Immature natural killer cell (primary cell): ENCODE measurements at regions not wholly inside any gene's neighbourhood (a gene's known extent, or its start where the extent isn't known, plus 50 kb on each side); places are given as distances from the start of the nearest gene placed in this dataset.

ENCODE experiments used
- DNase-seq, 3 donors: peaks; one replicate each; pipeline ENCODE4 v3.0.0; 2022; ENCODE audit warnings: mixed read lengths in 1 of 3
- H3K27ac Mint-ChIP-seq, 6 donors: one replicate each; pipeline ENCODE4 v1.8.0; 2020; ENCODE audit warnings: mixed read lengths in 6 of 6, mild to moderate bottlenecking in 5 of 6, inconsistent platforms in 4 of 6, moderate library complexity in 3 of 6
- H3K27me3 Mint-ChIP-seq, 3 donors: one replicate each; pipeline ENCODE4 v1.8.0; 2020 to 2021; ENCODE audit warnings: low read depth in 3 of 3, mild to moderate bottlenecking in 3 of 3, mixed read lengths in 3 of 3, moderate library complexity in 3 of 3, inconsistent platforms in 1 of 3
- H3K36me3 Mint-ChIP-seq, 3 donors: one replicate each; pipeline ENCODE4 v1.8.0; 2020; ENCODE audit warnings: mixed read lengths in 3 of 3, inconsistent platforms in 2 of 3, mild to moderate bottlenecking in 2 of 3
- H3K4me1 Mint-ChIP-seq, 2 donors: one replicate each; pipeline ENCODE4 v1.8.0; 2020; ENCODE audit warnings: inconsistent platforms in 2 of 2, mild to moderate bottlenecking in 2 of 2, mixed read lengths in 2 of 2, moderate library complexity in 1 of 2
- H3K4me3 Mint-ChIP-seq, 5 donors: one replicate each; pipeline ENCODE4 v1.8.0; 2020; ENCODE audit warnings: mild to moderate bottlenecking in 5 of 5, mixed read lengths in 5 of 5, inconsistent platforms in 3 of 5, moderate library complexity in 3 of 5
- H3K9me3 Mint-ChIP-seq, 6 donors: one replicate each; pipeline ENCODE4 v1.8.0; 2020; ENCODE audit warnings: mild to moderate bottlenecking in 6 of 6, mixed read lengths in 6 of 6, inconsistent platforms in 4 of 6, moderate library complexity in 3 of 6

DNA sequence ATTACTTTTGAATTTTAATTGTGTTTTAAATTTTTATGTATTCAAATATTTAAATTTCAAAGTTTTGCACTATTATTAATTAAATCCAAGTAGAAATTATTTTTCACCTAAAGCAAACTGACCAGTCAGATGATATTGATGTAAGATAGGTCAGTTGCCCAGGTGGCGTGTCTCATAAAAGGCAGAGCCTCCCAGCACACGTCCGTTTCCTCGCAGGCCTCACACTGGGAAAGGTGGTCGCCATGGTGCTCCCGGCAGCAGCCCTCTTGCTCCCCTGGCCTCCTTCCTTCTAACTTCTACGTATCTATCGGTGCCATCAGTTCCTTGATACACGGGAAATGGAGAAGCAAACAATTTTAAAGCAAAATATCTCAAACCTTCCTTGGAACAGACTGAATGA lies 516.8 kb downstream of the GALR1 start:
- no peak overlapping the region for H3K27ac Mint-ChIP-seq
- peaks cover 2 to 11% (median 3%) of the 10 kb centered on the region in 3 donors for H3K27me3 Mint-ChIP-seq
- H3K9me3 Mint-ChIP-seq, result peaks cover 0 to 2% (median 0%) of the 10 kb centered on the region in 6 donors
- no peaks in the 10 kb centered on the region for H3K4me1 Mint-ChIP-seq
- H3K36me3 Mint-ChIP-seq, result no peaks in the 10 kb centered on the region
- DNase-seq, result no peak
- no peak overlapping the region for H3K4me3 Mint-ChIP-seq

DNA sequence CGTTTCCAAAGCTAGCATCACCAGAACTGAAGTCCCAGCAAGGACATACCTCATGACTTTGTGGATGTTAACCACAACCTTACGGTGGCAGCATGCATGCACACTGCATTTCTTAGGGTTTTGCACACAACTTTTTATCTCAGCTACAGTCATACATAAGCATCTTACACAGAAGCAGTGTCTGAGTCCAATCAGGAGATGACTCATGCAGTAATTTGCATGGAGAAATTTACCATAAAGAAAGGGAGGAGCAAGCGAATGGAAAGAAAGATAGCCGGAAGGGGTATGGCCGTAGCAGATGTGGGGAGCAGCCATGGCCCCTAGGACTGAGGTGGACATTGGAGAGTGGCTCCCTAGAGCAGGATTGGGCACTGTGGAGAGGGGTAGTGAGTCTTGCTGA lies 522.5 kb downstream of the GALR1 start:
- no peaks in the 10 kb centered on the region for H3K36me3 Mint-ChIP-seq
- H3K27ac Mint-ChIP-seq, result no peak overlapping the region
- no peak for DNase-seq
- H3K9me3 Mint-ChIP-seq, result no peaks in the 10 kb centered on the region
- peaks cover 0 to 3% (median 2%) of the 10 kb centered on the region in 3 donors for H3K27me3 Mint-ChIP-seq
- H3K4me3 Mint-ChIP-seq, result no peak overlapping the region
- H3K4me1 Mint-ChIP-seq, result no peaks in the 10 kb centered on the region

DNA sequence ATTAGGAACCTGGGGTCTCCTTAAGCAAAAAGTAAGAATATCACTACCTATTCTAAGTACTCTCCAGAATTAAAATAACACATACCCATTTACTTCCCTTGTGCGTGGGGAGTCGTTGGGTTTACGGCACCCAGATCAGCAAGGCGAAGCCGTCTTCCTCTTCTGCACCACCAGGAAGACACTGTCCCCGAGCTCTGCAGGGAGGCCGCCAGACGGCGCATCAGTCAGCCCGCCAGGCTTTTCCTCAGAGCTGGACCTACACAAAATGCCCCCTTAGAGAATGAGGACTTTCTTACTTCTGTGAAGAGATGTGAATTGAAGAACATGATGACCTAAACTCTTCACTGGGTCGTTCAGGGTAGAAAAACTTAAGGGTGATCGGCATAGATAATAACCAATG lies 526.5 kb downstream of the GALR1 start:
- no peak for DNase-seq
- Mint-ChIP-seq H3K4me1 (no peaks in the 10 kb centered on the region), H3K27ac (no peak overlapping the region), H3K9me3 (no peaks in the 10 kb centered on the region), H3K27me3 (peaks cover 0 to 8% (median 0%) of the 10 kb centered on the region in 3 donors), H3K4me3 (no peak overlapping the region), H3K36me3 (no peaks in the 10 kb centered on the region)

DNA sequence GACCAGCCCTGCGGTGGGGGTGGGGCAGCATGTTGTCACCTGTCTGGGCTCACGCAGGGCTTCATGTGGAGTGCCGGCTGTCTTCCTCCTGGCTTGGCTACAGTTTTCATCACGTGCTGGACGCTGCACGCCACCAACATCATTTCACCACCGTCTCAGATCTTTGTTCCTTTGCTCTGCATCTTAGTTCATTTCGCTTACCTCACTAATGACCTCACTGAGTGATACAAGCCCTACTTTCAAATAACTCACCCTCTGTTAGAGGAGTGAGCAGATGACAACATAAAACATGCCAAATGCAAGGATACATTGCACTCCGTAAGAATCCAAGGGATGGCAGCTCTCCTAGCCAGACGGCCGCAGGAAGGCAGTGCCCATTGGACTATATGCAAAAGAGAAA lies 527.5 kb downstream of the GALR1 start:
- Mint-ChIP-seq H3K4me1 (no peaks in the 10 kb centered on the region), H3K4me3 (no peak overlapping the region), H3K36me3 (no peaks in the 10 kb centered on the region), H3K27me3 (peaks cover 0 to 8% (median 0%) of the 10 kb centered on the region in 3 donors), H3K27ac (no peak overlapping the region), H3K9me3 (no peaks in the 10 kb centered on the region)
- no peak for DNase-seq

DNA sequence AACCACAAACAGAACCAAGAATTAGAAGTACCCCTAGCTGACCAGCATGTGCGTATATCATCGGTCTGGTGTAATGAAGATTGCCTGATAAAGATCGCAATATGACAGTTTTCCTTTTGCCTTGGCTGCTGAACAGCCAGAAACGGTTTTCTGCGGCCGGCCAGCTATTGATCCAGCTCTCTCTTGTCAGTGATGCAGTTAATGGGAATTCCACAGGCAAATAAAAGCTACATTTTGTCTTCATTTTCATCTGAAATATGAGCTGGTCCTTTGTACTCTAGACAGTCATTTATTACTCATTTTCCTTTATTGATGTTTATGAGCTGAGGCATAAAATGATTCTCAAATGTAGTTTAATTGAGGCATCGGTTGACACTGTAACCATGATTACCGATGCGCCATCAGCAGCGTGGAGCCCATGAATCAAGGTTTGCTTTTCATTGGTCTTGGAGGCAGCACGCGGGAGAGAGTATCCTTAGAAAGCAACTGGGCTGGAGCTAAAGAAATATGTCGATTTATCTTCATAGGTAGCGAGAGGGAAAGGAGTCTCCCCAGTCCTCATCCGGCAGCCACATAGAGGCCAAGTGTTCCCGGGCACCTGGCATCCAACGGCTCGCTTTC lies 535.2 kb downstream of the GALR1 start:
- DNase-seq, result no peak
- Mint-ChIP-seq H3K27ac (no peak overlapping the region), H3K27me3 (peaks cover 3 to 5% (median 4%) of the 10 kb centered on the region in 3 donors), H3K4me3 (no peak overlapping the region), H3K9me3 (no peaks in the 10 kb centered on the region), H3K4me1 (no peaks in the 10 kb centered on the region), H3K36me3 (no peaks in the 10 kb centered on the region)

DNA sequence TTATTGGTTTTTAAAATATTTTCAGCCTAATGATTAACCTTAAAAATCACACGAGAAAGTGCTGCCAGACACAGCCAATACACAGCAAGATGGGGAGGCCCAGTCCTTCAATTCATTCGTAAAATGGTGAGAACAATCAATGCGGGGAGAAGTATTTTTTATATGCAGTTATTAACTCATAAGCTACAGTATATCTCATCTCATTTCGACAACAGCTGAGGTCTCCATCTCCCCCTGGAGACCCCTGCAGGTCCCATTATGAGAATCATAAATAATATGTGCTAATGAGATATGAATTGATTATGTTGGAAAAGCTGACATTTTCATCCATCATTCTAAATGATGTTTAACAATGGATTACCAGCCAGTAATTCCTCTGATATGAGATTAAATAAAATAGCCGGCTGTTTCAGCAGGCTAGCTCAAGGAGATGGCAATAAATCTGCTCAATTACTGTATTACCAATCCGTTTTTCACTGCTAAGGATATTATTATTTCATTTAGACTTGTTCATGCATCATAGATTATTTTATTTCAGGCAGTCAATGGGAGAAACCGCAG lies 535.8 kb downstream of the GALR1 start:
- peaks cover 3 to 5% (median 4%) of the 10 kb centered on the region in 3 donors for H3K27me3 Mint-ChIP-seq
- H3K4me3 Mint-ChIP-seq, result no peak overlapping the region
- H3K9me3 Mint-ChIP-seq, result no peaks in the 10 kb centered on the region
- H3K36me3 Mint-ChIP-seq, result no peaks in the 10 kb centered on the region
- H3K4me1 Mint-ChIP-seq, result no peaks in the 10 kb centered on the region
- H3K27ac Mint-ChIP-seq, result no peak overlapping the region
- no peak for DNase-seq

DNA sequence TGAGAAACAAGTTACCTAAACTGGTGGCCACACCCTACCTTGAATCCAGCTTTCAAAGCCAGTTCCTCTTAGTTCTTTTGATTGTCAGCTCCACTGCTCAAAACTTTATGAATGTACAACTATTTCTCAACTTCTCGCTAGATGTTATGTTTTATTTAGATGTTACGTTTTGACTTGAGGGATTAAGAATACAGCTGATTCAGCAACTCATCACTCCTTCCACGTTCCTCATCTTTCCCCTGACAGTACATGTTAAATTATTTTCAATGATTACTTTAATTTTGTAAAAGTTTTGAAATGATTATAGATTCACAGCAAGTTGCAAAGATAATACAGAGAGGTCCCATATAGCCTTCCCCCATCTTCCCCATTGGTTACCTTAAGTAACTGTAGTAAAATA lies 553.4 kb downstream of the GALR1 start:
- Mint-ChIP-seq H3K4me3 (no peak overlapping the region), H3K36me3 (peaks cover 0 to 4% (median 0%) of the 10 kb centered on the region in 3 donors), H3K4me1 (no peaks in the 10 kb centered on the region), H3K9me3 (peaks cover 0 to 13% (median 5%) of the 10 kb centered on the region in 6 donors), H3K27me3 (peaks cover 0 to 20% (median 2%) of the 10 kb centered on the region in 3 donors), H3K27ac (no peak overlapping the region)
- DNase-seq, result no peak

DNA sequence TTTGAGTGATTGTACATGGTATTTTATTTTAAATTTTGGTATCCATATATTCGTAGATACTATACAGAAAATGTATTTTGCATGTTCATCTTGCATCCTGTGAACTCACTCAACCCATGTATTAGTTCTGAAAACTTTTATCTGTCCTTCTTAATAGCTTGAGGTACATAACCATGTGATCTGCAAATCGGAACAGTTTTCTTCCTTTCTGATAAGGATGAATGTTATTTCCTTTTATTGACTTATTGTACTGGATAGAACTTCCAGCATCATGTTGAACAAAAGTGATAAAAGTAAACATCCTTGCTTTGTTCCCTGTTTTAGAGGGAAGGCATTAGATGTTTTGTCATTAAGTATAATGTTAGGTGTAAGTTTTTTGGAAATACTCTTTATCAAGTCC lies 554.7 kb downstream of the GALR1 start:
- Mint-ChIP-seq H3K27me3 (peaks cover 0 to 19% (median 3%) of the 10 kb centered on the region in 3 donors), H3K4me1 (no peaks in the 10 kb centered on the region), H3K4me3 (no peak overlapping the region), H3K27ac (no peak overlapping the region), H3K9me3 (peaks cover 0 to 10% (median 3%) of the 10 kb centered on the region in 6 donors), H3K36me3 (no peaks in the 10 kb centered on the region)
- DNase-seq, result no peak

DNA sequence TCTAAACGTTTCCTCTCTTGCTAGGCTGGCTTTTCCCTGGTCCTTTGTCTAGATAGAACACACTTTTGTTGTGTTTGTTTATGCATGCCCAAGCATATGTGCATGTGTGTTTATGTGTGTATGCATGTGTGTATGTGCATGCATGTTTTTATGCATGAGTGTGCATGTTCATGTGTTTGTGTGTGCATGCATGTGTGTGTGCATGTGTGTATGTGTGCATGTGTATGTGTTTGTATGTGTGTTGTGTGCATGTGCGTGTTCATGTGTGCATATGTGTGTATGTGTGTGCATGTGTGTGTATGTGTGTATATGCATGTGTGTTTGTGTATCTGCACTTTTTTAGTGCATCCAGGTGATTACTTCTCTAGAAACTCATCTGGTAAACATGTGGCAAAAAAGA lies 558.0 kb downstream of the GALR1 start:
- Mint-ChIP-seq H3K27me3 (peaks cover 0 to 22% (median 3%) of the 10 kb centered on the region in 3 donors), H3K36me3 (no peaks in the 10 kb centered on the region), H3K4me1 (no peaks in the 10 kb centered on the region), H3K27ac (no peak overlapping the region), H3K4me3 (no peak overlapping the region), H3K9me3 (peaks cover 0 to 1% (median 0%) of the 10 kb centered on the region in 6 donors)
- DNase-seq, result no peak

DNA sequence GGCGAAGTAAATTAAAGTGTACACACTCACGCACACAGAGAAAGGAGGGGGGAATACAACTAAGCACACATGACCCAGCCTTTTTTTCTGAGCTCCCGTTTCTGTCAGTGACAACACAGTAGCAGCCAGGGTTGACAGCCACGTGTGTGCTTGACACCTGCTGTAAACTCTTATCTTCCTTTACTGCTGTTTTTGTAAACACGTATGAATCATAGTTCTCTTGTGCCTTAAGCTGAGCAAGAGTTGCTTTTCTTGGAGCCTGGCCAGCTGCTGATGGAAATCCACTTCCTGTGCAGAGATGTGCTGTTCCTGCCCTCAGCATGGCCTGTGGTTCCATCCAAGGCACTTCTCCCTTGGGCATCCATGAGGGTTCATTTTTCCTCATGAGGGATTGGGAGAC lies 561.9 kb downstream of the GALR1 start:
- H3K4me3 Mint-ChIP-seq, result no peak overlapping the region
- no peaks in the 10 kb centered on the region for H3K36me3 Mint-ChIP-seq
- no peak for DNase-seq
- H3K9me3 Mint-ChIP-seq, result peaks cover 0 to 1% (median 0%) of the 10 kb centered on the region in 6 donors
- no peak overlapping the region for H3K27ac Mint-ChIP-seq
- H3K27me3 Mint-ChIP-seq, result peaks cover 0 to 22% (median 1%) of the 10 kb centered on the region in 3 donors
- no peaks in the 10 kb centered on the region for H3K4me1 Mint-ChIP-seq

DNA sequence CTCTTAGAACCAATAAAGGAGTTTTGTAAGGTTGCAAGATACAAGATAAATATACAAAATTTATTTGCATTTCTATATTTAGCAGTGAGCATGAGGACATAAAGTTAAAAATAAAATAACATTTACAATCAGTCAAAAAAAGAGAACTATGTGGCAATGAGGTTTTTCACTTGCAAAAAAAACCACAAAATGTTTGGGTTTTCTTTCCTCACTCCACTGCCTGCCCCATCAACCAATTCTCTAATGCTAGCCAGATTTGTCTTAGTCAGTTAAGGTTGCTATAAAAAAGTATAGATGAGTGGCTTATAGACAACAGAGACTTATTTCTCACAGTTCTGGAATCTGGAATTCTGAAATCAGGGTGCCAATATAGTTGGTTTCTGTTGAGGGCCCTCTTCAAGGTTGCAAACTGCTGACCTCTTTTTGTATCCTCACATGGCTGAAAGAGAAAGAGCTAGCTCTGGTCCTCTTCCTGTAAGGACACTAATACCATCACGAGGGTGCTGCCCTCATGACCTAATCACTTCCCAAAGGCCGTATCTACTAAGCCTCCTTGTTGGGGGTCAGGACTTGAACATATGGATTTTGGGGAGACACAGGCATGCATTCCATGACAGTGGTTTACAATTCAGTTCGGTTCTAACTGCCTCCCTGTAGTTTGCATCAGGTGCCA lies 566.2 kb downstream of the GALR1 start:
- no peak overlapping the region for H3K4me3 Mint-ChIP-seq
- H3K27ac Mint-ChIP-seq, result no peak overlapping the region
- no peaks in the 10 kb centered on the region for H3K4me1 Mint-ChIP-seq
- peaks cover 0 to 8% (median 2%) of the 10 kb centered on the region in 3 donors for H3K27me3 Mint-ChIP-seq
- peaks cover 0 to 4% (median 0%) of the 10 kb centered on the region in 6 donors for H3K9me3 Mint-ChIP-seq
- DNase-seq, result no peak
- peaks cover 0 to 7% (median 0%) of the 10 kb centered on the region in 3 donors for H3K36me3 Mint-ChIP-seq

DNA sequence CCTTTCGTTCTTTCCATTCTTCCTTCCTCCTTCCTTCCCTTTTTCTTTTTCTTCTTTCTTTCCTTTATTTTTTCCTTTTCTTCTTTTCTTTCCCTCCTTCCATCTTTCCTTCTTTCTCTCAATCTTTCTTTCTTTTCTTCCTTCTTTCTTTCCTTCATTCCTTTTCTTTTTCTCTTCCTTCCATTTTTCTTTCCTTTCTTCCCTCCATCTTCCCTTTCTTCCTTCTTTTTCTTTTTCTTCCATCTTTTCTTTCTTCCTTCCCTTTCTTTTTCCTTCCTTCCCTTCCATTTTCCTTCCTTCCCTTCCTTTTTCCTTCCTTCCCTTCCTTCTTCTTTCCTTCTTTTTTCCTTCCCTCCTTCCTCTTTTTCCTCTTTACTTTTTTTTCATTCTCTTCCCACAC lies 568.7 kb downstream of the GALR1 start:
- peaks cover 0 to 2% (median 2%) of the 10 kb centered on the region in 3 donors for H3K27me3 Mint-ChIP-seq
- H3K4me1 Mint-ChIP-seq, result no peaks in the 10 kb centered on the region
- H3K36me3 Mint-ChIP-seq, result peaks cover 0 to 7% (median 0%) of the 10 kb centered on the region in 3 donors
- H3K27ac Mint-ChIP-seq, result no peak overlapping the region
- H3K9me3 Mint-ChIP-seq, result peaks cover 0 to 4% (median 0%) of the 10 kb centered on the region in 6 donors
- no peak overlapping the region for H3K4me3 Mint-ChIP-seq
- no peak for DNase-seq

DNA sequence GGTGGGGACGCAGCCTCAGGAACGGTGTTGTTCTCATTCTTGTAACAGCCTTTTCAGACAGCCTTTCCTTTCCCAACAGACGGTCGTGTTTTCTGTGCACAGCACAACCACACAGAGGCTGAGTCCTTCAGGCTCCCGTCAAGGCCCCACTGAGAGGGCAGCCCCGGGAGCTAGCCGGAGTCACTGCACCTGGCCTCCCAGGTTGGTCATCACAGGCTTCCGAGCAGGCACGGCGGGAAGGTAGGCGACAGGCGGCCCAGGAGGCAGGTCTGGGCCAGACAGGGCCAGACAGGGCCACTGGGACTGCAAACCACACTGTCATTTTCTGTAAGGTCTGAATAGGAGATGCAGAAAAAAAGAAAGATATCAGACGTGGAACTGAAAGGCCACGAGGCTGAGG lies 570.8 kb downstream of the GALR1 start:
- Mint-ChIP-seq H3K27ac (no peak overlapping the region), H3K27me3 (peaks cover 0 to 6% (median 2%) of the 10 kb centered on the region in 3 donors), H3K4me1 (no peaks in the 10 kb centered on the region), H3K4me3 (no peak overlapping the region), H3K36me3 (peaks cover 0 to 7% (median 0%) of the 10 kb centered on the region in 3 donors), H3K9me3 (peaks cover 0 to 4% (median 0%) of the 10 kb centered on the region in 6 donors)
- no peak for DNase-seq

DNA sequence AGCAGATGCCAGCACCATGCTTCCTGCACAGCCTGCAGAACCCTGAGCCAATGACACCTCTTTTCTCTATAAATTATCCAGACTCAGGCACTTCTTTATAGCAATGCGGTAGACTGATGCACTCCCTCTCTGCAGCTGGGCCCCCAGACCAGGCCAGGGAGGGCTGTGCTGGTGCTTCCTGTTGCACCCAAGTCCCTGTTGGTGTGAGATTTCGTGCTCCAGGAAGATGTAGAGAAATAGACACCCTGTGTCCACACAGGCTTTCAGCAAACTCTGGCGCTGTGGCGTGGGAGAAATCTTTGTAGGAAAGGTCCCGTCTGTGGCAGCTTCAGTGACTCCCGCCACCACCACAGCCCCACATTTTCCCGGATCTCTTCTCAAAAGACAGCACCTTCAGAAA lies 572.2 kb downstream of the GALR1 start:
- H3K4me3 Mint-ChIP-seq, result no peak overlapping the region
- peaks cover 0 to 8% (median 2%) of the 10 kb centered on the region in 3 donors for H3K27me3 Mint-ChIP-seq
- DNase-seq, result no peak
- peaks cover 0 to 7% (median 0%) of the 10 kb centered on the region in 3 donors for H3K36me3 Mint-ChIP-seq
- H3K9me3 Mint-ChIP-seq, result peaks cover 0 to 4% (median 0%) of the 10 kb centered on the region in 6 donors
- H3K4me1 Mint-ChIP-seq, result no peaks in the 10 kb centered on the region
- H3K27ac Mint-ChIP-seq, result no peak overlapping the region
